Right ventricle myocardium superior (tissue), 1 donor: ENCODE measurements at regions not wholly inside any gene's neighbourhood (a gene's known extent, or its start where the extent isn't known, plus 50 kb on each side); places are given as distances from the start of the nearest gene placed in this dataset.

Experiments used
- ATAC-seq: fragments of 200-7000 bp; cut with Tn5 transposase; one replicate; pipeline ENCODE4 v1.9.1; 2020; ENCODE audit warnings: mild to moderate bottlenecking; ENCODE audit not compliant: poor library complexity
- DNase-seq: peaks from one replicate; pipeline ENCODE4 v3.0.0-alpha.2; 2020
- intact Hi-C: fragments of 100-400 bp; cut with DNase I; formaldehyde crosslinking; loops from one replicate; pipeline ENCODE4 v1.11.2; 2022
- donor health status: DM: no; HTN: yes; CAD: no; lungs with severe emphysema.

DNA sequence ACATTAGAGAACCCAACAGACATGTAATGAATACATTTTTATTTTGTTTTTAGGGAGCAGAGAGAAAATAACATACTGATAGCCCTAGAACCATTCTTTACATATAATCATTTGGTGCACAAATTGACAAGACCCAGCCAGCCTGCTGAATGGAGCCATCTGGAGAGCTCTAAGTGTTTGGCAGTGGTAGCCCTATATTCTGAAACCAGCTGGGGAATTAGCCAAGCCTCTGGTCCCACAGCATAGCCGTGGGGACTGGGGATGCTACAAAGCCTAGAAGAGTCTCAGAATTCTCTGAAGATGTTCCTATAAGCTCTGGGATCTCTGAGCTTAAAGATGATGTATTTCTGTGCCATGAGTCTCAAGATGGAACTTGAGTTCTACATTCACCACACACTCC, 857.3 kb upstream of the AMELY start:
- DNase-seq (no peak), ATAC-seq (no peak)
- intact Hi-C loops, result no loop called here

DNA sequence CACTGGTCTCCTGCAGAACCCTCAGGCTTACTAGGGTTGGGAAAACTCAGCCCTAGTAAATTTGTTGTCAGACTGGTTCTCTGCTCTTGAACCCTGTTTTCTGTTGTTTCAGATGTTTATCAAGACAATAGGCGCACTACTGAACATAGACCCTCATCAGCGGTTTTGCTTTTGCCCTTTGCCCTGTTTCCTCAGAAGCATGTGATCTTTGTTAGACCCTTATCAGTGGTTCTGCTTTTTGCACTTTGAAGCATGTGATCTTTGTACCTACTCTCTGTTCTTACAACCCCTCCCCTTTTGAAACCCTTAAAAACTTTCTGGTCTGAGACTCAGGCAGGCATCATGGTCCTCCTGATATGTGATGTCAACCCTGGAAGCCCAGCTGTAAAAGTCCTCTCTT, 842.2 kb upstream of the AMELY start:
- intact Hi-C loops, result no loop called here
- DNase-seq (no peak), ATAC-seq (no peak)

DNA sequence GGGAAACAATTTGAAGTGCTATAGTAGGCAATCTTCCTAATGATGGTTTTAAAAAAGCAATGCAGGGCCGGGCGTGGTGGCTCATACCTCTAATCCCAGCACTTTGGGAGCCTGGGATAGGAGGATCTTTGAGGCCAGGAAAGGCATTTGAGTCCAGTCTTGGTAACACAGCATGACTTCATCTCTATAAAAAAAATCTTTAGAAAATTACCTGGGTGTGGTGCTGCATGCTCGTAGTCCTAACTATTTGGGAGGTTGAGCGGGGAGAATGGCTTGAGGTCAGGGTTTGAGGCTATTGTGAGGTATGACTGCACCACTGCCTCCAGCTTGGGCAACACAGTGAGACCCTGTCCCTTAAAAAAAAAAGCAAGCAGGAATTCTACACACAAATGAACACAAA, 835.2 kb upstream of the AMELY start:
- intact Hi-C loops, result no loop called here
- ATAC-seq, result no peak

DNA sequence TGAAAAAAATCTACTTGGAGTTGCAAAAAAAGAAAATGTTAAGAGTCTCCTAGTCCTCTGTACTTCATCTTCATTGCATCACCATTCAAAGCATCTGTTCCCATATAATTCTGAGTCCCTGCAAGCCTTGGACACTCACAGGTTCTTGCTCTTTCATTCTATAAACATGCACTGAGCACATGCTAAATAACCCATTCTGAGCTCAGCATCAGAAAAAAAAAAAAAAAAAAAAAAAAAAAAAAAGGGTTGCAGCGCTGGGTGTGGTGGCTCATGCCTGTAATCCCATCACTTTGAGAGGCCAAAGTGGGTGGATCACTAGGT, 834.0 kb upstream of the AMELY start:
- DNase-seq, result no peak
- intact Hi-C loops, result no loop called here
- no peak for ATAC-seq

More for the DNA sequence above, 835.2 kb upstream of the AMELY start:
- no peak for DNase-seq

DNA sequence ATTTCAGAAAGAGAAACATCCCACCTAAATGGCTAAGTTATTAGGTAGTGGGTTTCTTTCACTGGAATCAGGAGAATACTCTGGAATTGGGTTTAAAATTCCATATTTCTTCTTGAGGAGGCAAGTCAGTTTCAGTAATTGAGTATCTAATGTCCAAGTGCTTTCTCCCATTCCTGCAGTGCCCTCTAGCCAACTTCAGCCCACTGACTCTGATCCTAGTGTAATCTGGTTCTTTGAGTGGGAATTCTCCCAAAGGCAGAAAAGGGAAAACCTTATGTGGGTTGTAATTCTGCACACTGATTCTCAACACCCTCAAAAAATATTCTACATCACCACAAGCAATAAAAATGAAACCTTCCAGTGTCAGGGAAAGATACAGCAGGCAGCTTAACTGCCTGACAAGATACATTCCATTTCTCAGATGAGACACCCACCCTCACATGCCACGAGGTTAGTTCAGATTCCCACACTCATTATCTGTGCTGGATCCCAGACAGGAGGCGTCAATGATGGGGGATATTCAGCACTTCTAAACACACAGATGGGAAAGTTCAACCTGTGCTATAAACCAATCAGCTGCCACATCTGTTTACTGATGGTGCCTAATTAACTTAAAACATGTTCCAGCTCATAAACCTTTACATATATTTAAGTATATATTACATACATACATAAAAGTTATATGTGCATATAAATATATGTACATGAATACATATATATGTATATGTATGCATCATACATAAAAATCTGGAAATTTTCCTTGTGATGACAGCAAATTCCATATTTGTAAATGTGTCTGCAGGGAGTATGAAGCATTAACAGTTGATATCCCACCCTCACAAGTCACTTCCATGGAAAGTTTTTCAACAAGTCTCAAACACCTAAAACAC, 833.4 kb upstream of the AMELY start:
- ATAC-seq (no peak), DNase-seq (no peak)
- intact Hi-C loops, result no loop called here

DNA sequence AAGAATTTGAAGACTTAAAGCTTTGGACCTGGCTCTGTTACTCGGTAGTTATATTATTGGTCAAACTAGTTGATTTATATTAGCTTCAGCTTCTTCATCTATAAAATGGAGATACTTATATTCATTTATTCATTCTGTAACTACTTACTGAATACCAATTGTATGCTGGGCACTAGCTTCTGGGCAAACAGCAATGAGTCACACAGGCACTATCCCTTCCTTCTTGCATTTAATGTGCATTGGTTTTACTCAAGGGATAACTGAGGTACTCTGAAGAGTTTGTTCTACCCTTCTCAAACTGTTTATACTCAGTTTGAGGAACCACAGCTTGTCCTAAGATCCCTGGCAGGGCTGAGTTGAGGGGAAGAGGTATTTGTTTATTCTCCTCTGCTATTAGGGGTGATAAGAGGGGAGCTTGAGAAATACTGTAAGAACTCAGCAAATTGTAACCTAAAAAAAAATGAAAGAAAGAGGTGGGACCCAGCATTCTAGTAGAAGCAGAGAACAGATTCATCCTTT, 825.4 kb upstream of the AMELY start:
- ATAC-seq, result no peak
- DNase-seq, result no peak
- intact Hi-C loops, result no loop called here

DNA sequence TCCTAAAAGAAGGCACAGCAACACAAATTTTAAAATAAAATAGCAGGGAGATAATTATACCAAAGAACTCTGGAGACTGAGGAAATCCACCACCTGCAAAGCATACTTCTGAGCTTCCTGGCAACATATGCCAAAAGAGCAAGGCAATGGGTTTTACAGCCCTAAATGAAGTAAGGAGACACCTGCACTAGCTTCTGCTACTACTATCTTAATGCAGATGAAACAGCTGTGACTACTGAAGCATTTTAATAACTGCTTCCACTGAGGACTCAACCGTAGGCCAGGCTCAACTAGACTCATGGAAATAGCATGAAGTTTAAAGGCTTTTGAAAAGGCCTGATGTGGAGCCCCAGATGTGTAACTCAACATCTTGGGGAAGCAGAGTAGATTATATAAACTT, 820.1 kb upstream of the AMELY start:
- DNase-seq (no peak), ATAC-seq (no peak)
- intact Hi-C loops, result no loop called here

DNA sequence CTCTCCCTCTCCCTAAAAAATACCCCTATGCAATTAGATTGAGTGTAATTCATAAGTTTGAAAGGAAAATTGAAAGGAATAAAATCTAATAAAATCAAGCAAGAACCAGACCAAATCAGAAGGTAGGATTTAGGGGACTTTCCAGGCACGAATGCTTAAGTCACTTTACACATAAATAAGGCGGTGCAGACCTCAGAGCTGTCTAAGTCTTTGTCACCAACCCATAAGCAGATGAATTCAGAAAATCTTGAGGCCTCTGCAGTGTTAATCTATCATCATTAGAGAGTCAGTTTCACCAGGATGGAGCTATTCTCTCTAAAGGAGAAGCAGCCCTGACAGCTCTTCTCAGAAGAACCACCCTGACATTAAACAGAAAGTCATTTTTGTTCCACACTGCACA, 819.1 kb upstream of the AMELY start:
- intact Hi-C loops, result no loop called here
- ATAC-seq, result no peak
- DNase-seq, result no peak

DNA sequence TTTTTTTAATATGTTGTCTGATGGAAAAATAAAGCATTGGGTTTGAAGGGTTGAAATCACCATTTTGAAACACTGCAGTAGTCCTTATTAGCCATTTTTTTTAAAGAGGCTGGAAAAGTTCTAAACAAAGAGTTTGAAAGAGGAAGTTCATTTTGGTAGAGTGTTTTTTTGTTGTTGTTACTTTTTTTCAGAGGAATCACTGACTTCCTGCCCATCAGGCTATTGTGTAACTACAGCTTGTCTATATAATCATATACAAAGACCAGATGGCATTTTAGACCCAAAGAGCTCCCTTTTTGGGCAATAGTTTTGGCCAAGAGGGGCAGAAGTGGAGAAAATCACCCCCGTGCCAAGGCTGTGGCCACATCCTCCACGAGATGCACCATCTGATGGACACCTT, 818.5 kb upstream of the AMELY start:
- ATAC-seq (no peak), DNase-seq (no peak)
- intact Hi-C loops, result no loop called here

DNA sequence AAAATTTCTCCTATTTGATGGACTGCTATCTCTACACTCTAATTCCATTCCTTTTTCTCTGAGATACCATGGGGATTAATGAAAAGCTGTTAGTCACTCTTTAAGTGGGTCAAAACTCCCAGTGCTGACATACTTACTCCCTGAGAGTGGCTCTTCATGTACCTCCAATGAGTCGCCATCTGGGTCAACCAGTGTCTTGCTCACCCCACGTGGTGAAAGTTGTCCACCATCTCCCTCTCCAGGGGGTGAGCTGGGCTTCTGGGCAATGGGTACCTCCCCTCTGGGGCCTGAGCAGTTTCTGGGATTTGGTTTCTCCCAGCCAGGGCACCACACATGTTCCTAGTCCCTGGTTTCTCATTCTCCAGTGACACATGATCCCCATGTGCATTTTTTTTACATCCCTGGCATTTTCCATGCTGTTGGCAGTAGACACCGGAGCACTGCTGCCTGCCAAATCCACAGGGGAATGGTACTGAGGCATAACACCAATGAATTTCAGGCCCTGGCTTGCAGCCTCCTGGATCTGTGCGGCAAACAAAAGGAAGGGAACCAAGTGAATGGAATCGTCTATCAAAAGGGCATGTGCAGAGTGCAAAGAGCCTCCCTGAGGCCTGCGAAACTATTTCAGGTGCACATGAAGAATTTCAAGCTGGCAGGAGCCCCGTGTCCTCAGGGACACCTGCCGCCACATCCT, 817.9 kb upstream of the AMELY start:
- DNase-seq (no peak), ATAC-seq (no peak)
- intact Hi-C loops, result no loop called here

DNA sequence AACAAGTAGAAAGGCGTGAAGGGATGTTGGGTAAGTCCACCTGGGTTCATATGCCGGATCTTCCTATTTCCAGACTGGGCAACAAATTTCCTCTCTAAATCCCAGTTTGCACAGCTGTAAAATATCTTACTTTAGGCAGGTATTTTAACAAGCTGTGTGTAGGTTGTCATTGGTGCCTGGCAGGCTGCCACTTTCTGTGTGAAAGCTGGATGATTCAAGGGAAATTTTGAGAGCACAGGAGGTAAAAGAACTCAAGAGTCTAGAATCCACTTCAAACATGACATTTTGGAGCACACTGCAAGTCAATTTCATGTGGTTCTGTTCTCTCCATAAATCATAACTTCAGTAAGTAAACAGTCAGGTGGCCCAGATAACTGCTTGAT, 817.4 kb upstream of the AMELY start:
- DNase-seq, result no peak
- no peak for ATAC-seq
- intact Hi-C loops, result no loop called here

DNA sequence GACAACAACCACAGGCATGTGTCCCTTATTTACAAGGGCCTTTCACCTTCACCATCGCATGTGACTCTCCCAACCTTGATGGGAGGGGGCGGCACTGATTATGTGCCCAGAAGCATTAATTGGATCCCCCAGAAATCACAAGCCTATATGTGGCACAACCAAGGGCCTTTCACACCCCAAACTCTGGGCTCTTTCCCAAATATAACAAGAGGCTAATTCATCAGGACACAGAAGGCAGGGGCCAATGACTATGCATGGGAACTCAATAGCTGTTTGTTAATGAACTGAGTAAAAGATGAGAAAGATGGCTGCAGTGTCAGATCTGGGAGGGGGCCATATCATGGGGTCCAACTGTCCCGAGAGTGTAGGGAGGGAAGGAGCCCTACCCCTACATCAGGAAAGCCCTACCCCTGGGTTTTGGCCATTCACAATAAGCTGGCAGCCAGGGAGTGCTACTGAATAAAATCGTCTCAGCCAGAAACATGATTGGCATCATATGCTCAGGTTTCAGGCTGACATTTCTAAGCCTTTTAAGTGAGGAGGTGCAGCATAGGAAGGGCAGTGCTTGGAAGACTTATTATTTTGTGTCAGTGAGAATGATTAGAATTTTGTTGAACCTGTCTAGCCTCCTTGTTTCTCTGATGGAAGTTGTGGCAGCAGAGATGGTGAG, 814.4 kb upstream of the AMELY start:
- intact Hi-C loops, result no loop called here
- DNase-seq (no peak), ATAC-seq (no peak)

DNA sequence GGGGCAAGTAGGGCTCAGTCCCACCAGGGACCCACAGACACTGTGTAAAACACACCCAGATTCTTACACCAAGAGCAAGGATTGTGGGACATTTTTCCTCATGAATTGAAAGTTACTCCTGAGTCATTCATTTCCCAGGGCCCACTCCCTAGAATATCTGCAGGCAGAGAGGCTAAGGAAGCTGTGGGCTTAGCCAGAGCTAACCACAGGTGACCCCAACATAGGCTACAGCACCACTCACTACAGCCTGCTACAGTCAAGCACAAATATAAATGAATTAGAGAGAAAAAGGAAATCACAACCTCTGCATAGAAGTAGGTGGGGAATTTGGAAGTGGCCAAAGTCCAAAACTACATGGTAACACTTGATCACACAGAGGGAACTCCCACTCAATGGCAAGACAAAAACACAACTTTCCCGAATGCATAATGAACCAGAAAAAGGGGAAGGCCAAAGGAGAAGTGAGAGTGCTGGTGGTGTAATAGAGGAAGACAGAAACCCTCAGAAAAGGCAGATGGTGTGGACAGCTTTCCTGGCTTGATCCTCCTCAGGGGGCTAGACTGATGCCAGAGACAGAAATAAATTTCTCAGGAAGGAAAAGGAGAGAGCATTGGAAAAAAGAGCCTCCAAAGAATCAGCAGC, 812.6 kb upstream of the AMELY start:
- intact Hi-C loops, result no loop called here
- ATAC-seq (peak; percentile 45), DNase-seq (no peak)

DNA sequence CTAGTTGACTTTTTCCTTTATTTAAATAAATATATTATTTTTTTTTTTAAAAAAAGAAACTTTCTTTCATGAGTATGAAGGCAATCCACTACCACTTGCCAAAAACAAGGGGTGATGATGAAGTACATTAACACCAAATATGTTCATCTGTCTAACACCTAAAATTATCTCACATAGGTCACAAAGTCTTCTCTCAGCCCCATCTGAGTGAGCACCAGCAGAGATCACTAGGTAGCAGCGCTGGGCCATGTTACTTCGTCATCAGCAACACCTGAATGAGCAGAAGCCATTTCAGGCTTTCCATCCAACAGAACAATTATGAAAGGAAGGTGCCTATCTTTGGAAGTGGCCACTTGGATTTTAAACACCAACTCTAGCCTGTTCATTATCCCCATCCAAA, 811.6 kb upstream of the AMELY start:
- DNase-seq (no peak), ATAC-seq (no peak)
- intact Hi-C loops, result no loop called here

DNA sequence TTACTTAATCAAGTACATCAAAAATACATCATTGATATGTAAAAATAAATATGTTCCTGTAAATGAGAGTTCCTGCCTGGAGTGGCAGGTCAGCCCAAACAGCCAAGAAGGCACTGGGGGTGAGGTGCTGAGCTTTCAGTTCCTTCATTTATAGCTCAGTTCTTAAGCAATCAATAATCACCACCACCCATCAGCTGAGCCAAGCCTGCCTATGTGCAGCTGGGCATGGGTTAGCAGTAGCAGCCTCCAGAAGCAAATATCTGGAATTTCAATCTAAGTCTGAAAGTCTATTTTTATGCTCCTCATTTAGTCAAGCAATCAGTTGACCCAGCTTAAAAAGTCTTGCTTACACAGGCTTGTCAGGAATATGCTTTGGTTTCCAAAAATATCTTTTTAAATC, 811.0 kb upstream of the AMELY start:
- intact Hi-C loops, result no loop called here
- ATAC-seq (no peak), DNase-seq (peak; percentile 44)

DNA sequence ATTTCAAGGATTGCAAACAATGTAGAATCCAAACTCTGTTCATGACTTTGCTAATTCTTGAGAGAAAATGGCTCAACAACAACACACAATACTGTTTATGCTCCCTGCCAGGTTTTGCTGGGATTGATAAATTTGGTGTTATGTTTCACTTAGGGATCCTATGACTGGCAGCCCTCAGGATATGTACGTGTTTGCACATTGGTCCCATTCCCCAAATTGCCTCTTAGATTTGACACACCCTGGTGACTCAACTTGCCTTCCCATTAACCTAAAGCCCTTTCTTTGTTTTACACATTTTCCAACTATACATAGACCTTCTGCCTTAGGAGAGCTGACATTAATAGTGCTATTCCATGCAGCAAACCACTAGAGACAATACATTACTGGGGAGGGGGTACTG, 809.4 kb upstream of the AMELY start:
- intact Hi-C loops, result no loop called here
- ATAC-seq, result no peak
- no peak for DNase-seq

DNA sequence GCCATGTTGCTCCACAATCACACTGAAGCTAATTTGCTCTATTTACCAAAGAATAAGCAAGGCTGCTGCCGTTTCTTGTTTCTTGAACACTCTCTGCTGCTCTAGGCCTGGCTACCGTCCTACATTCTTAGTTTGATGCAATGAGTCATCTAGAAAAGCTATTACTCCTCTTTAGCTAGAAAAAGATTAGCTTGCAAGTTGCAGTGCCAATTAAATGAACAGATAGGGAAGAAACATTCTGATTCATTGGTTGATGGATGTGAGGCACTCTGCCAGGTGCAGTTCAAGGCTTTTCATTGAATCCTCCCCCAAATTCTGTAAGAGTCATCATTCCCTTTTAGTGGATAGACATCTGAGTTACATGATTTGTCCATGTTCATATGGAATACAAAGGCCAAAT, 807.7 kb upstream of the AMELY start:
- DNase-seq (no peak), ATAC-seq (no peak)
- intact Hi-C loops, result no loop called here

DNA sequence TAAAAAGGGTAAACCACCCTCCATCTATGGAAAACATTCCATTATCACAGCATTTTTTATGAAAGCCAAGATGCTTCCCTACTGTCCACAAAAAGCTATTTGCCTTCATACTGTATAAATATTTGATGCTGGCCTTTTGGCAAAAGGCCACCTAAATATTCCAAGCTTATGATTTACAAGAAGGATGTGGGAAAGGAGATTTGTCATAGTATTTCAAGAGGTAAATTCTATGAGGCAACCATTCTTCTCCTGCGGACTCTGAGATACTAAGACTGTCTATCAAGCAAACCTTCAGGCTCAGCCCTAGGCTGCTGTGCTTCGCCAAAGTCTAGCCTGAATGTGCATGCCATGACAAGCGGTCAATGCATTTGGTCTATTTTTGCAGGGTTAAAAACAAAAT, 807.1 kb upstream of the AMELY start:
- no peak for ATAC-seq
- intact Hi-C loops, result no loop called here
- DNase-seq, result no peak

DNA sequence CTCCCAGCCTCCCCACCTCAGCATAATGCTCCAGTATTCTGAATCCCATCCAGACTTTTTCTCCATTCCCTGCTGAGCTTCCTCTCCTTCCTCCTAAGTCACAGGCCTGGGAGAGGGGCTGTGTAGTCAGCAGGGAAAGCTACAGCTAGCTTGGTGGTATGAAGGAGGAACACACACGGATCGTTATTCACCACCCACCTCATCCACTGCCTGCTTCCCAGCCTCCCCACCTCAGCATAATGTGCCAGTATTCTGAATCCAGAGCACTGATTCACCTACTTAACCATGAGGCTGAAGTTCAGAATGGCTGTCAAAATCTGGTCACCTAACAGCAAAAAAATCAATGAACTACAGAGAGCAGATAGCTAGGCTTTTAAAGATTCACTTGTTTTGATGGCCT, 806.6 kb upstream of the AMELY start:
- ATAC-seq (no peak), DNase-seq (no peak)
- intact Hi-C loops, result no loop called here
